ENCODE measurements at regions not wholly inside any gene's neighbourhood (a gene's known extent, or its start where the extent isn't known, plus 50 kb on each side); places are given as distances from the start of the nearest gene placed in this dataset.

DNA sequence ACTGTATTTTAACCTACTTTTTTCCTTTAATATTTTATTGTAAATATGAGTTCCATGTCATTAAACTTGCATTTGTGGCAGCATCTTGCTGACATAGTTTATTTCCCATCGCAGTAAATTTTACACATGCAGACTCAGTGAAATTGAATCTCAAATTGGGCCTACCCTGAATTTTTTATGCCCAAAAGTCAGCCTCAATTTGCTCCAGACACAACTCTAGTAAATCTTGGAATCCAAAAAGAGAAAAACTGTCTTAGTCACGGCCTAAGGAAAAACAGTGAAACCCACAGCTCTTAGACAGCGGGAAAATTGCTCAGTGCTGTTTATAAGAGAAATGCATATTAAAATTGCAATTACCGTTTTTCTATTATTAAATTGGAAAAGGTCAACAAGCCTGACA is 85.3 kb upstream of the PCSK2 start:
- Histone ChIP-seq H3K36me3 (no peaks in the 10 kb centered on the region), H3K4me3 (no peak overlapping the region), H3K27me3 (no peaks in the 10 kb centered on the region), H3K9me3 (peaks cover 0 to 2% (median 0%) of the 10 kb centered on the region in 4 donors), H3K27ac (no peak overlapping the region), H3K4me1 (no peaks in the 10 kb centered on the region)
- intact Hi-C loops (cut with DNase I), result no loop called here
- WGBS, 2 donors, result 85% methylated on average over 4 of the region's 4 CpGs
- DNase-seq, result no peak
- TF ChIP-seq EP300 (IDR thresholded peaks at IDR 0.05), result no peak
- TF ChIP-seq POLR2AphosphoS5 (IDR thresholded peaks at IDR 0.05), result no peak
- no peak for TF ChIP-seq CTCF (IDR thresholded peaks at IDR 0.05)
- TF ChIP-seq POLR2A (IDR thresholded peaks at IDR 0.05), result no peak

DNA sequence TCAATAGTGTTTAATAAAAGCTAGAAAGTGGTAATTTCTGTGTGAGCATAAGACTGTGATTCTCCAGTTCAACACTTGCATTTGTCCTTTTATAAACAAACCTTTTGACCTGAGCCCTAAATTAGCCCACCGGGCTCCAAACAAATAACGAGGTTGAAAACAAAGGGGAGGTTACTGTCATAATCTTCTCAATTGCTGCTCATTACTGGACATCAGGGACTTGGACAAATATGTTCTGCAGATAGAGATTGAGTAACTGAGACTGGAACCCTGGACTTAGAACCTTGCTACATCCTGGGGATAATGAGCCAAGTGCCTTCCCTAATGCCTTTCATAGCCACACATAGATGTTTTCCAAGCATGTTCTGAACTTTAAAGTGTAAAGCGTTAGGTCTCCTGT is 84.2 kb upstream of the PCSK2 start:
- H3K4me3 ChIP-seq, result no peak overlapping the region
- no peak overlapping the region for H3K27ac ChIP-seq
- H3K4me1 ChIP-seq, result no peaks in the 10 kb centered on the region
- 47 to 55% methylated on average over 3 of the region's 3 CpGs for WGBS, 2 donors
- intact Hi-C loops (cut with DNase I), result no loop called here
- no peaks in the 10 kb centered on the region for H3K27me3 ChIP-seq
- H3K9me3 ChIP-seq, result peaks cover 0 to 2% (median 0%) of the 10 kb centered on the region in 4 donors
- no peak for DNase-seq
- H3K36me3 ChIP-seq, result no peaks in the 10 kb centered on the region
- TF ChIP-seq CTCF (IDR thresholded peaks at IDR 0.05) (no peak), POLR2A (IDR thresholded peaks at IDR 0.05) (no peak), POLR2AphosphoS5 (IDR thresholded peaks at IDR 0.05) (no peak), EP300 (IDR thresholded peaks at IDR 0.05) (no peak)

DNA sequence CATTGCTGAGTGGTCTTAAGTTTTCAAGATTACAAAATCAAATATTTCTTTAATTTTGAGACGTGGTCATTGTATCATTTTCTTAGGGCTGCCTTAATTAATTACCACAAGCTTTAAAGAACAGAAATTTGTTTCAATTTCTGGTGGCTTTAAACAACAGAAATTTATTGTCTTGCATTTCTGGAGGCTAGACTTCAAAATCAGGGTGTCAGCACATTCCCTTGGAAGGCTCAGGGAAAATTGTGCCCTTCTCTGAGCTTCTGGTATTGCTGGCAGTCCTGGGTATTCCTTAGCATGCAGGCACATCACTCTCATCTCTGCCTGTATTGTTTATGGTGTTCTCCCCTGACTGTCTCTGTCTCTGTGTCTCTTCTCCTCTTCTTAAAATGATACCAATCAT is 76.0 kb upstream of the PCSK2 start:
- intact Hi-C loops (cut with DNase I), result no loop called here
- Histone ChIP-seq H3K9me3 (no peaks in the 10 kb centered on the region), H3K27ac (no peak overlapping the region), H3K4me1 (no peaks in the 10 kb centered on the region), H3K36me3 (no peaks in the 10 kb centered on the region), H3K27me3 (no peaks in the 10 kb centered on the region), H3K4me3 (no peak overlapping the region)
- WGBS, 2 donors, result 39 to 65% methylated on average over 1 of the region's 1 CpG
- TF ChIP-seq POLR2A (IDR thresholded peaks at IDR 0.05) (no peak), EP300 (IDR thresholded peaks at IDR 0.05) (no peak), CTCF (IDR thresholded peaks at IDR 0.05) (no peak), POLR2AphosphoS5 (IDR thresholded peaks at IDR 0.05) (no peak)
- no peak for DNase-seq

GRCh38 chr20:17155401-17155800 is 71.4 kb upstream of the PCSK2 start:
- H3K36me3 ChIP-seq, result no peaks in the 10 kb centered on the region
- H3K27ac ChIP-seq, result no peak overlapping the region
- H3K4me1 ChIP-seq, result no peaks in the 10 kb centered on the region
- no peak overlapping the region for H3K4me3 ChIP-seq
- no peaks in the 10 kb centered on the region for H3K9me3 ChIP-seq
- H3K27me3 ChIP-seq, result no peaks in the 10 kb centered on the region
- intact Hi-C loops (cut with DNase I), result no loop called here
- 59 to 76% methylated on average over 6 of the region's 6 CpGs for WGBS, 2 donors
- no peak for TF ChIP-seq POLR2AphosphoS5 (IDR thresholded peaks at IDR 0.05)
- no peak for TF ChIP-seq EP300 (IDR thresholded peaks at IDR 0.05)
- TF ChIP-seq CTCF (IDR thresholded peaks at IDR 0.05), result no peak
- TF ChIP-seq POLR2A (IDR thresholded peaks at IDR 0.05), result no peak
- no peak for DNase-seq

GRCh38 chr20:17158701-17159100 is 68.1 kb upstream of the PCSK2 start:
- WGBS, 2 donors, result 74 to 78% methylated on average over 2 of the region's 2 CpGs
- DNase-seq, result no peak
- Histone ChIP-seq H3K9me3 (no peaks in the 10 kb centered on the region), H3K27me3 (no peaks in the 10 kb centered on the region), H3K27ac (no peak overlapping the region), H3K4me3 (no peak overlapping the region), H3K4me1 (no peaks in the 10 kb centered on the region), H3K36me3 (no peaks in the 10 kb centered on the region)
- no peak for TF ChIP-seq POLR2AphosphoS5 (IDR thresholded peaks at IDR 0.05)
- TF ChIP-seq EP300 (IDR thresholded peaks at IDR 0.05), result no peak
- TF ChIP-seq POLR2A (IDR thresholded peaks at IDR 0.05), result no peak
- no peak for TF ChIP-seq CTCF (IDR thresholded peaks at IDR 0.05)
- intact Hi-C loops (cut with DNase I), result no loop called here
